ENCODE measurements at regions not wholly inside any gene's neighbourhood (a gene's known extent, or its start where the extent isn't known, plus 50 kb on each side); places are given as distances from the start of the nearest gene placed in this dataset.
"Not testable (repeated sequence)": the region's sequence is repeated elsewhere in the genome, so short reads cannot be mapped to it uniquely, and the experiment has no call there.

GRCh38 chr3:153809097-153809496 is 312.1 kb upstream of the ARHGEF26 start:
- H3K4me3 Mint-ChIP-seq (ENCODE audit: unreplicated experiment): no peak overlapping the region
- H3K9me3 Mint-ChIP-seq (ENCODE audit: unreplicated experiment): no peaks in the 10 kb centered on the region
- peaks cover 3% of the 10 kb centered on the region for H3K27me3 Mint-ChIP-seq (ENCODE audit: unreplicated experiment)
- no peaks in the 10 kb centered on the region for H3K36me3 Mint-ChIP-seq (ENCODE audit: unreplicated experiment)
- TF ChIP-seq CTCF (IDR thresholded peaks at IDR 0.05): no peak
- no peak overlapping the region for H3K27ac Mint-ChIP-seq (ENCODE audit: unreplicated experiment)
- no peaks in the 10 kb centered on the region for H3K4me1 Mint-ChIP-seq (ENCODE audit: unreplicated experiment)
- DNase-seq (ENCODE audit: extremely low spot score, unreplicated experiment): no peak

DNA sequence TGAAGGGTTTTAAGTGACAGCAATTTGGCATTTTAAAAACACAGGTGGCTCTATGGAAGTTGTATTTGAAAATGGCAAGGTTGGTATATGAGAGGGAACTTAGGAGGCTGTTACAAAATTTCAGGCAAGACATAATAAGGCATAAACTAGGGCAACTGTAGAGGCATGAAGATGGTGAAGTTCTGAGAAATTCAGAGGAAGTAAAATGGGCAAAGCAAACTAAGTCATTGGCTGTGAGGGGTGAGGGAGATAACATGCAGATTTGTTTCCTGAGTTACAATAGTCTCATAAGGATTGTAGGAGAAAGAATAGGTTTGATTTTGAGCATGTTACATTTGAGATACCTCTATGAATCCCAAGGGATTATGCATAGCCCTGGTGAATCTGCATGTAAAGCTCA is 302.9 kb upstream of the ARHGEF26 start:
- no peak for DNase-seq (ENCODE audit: extremely low spot score, unreplicated experiment)
- Mint-ChIP-seq H3K27me3 (ENCODE audit: unreplicated experiment) (peaks cover 7% of the 10 kb centered on the region), H3K36me3 (ENCODE audit: unreplicated experiment) (no peaks in the 10 kb centered on the region), H3K4me3 (ENCODE audit: unreplicated experiment) (no peak overlapping the region), H3K9me3 (ENCODE audit: unreplicated experiment) (no peaks in the 10 kb centered on the region), H3K4me1 (ENCODE audit: unreplicated experiment) (no peaks in the 10 kb centered on the region), H3K27ac (ENCODE audit: unreplicated experiment) (no peak overlapping the region)
- no peak for TF ChIP-seq CTCF (IDR thresholded peaks at IDR 0.05)

DNA sequence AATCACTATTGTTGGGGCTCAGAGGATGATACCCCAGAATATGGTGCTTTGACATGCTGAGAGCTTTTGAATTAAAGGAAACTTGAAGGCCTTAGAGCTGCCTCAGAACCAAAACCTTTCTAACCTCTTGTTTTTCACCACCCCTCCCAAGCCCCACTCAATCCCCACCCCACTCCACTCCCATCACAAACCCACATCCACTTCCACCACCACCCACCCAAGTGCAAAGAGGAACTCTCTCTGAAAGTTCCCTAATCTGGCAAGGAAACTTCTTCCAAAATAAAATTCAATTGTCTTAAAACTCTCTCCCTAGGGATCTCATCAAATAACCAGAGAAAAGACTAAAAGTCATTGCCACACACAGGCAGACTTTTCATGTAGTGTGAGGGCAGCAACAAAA is 301.2 kb upstream of the ARHGEF26 start:
- peaks cover 7% of the 10 kb centered on the region for H3K9me3 Mint-ChIP-seq (ENCODE audit: unreplicated experiment)
- H3K27me3 Mint-ChIP-seq (ENCODE audit: unreplicated experiment): peaks cover 6% of the 10 kb centered on the region
- no peak for DNase-seq (ENCODE audit: extremely low spot score, unreplicated experiment)
- no peak overlapping the region for H3K27ac Mint-ChIP-seq (ENCODE audit: unreplicated experiment)
- no peaks in the 10 kb centered on the region for H3K36me3 Mint-ChIP-seq (ENCODE audit: unreplicated experiment)
- TF ChIP-seq CTCF (IDR thresholded peaks at IDR 0.05): no peak
- no peak overlapping the region for H3K4me3 Mint-ChIP-seq (ENCODE audit: unreplicated experiment)
- H3K4me1 Mint-ChIP-seq (ENCODE audit: unreplicated experiment): no peaks in the 10 kb centered on the region

- not testable (repeated sequence) for DNase-seq (ENCODE audit: extremely low spot score, unreplicated experiment); H3K27me3 Mint-ChIP-seq (ENCODE audit: unreplicated experiment); H3K4me1 Mint-ChIP-seq (ENCODE audit: unreplicated experiment); H3K36me3 Mint-ChIP-seq (ENCODE audit: unreplicated experiment); H3K4me3 Mint-ChIP-seq (ENCODE audit: unreplicated experiment); H3K27ac Mint-ChIP-seq (ENCODE audit: unreplicated experiment)
- peaks cover 11% of the 10 kb centered on the region for H3K9me3 Mint-ChIP-seq (ENCODE audit: unreplicated experiment)
Measured at GRCh38 chr3:153828346-153828745, 292.8 kb upstream of the ARHGEF26 start.

GRCh38 chr3:153829606-153830170 is 291.5 kb upstream of the ARHGEF26 start:
- H3K4me3 Mint-ChIP-seq (ENCODE audit: unreplicated experiment): no peak overlapping the region
- no peak overlapping the region for H3K27ac Mint-ChIP-seq (ENCODE audit: unreplicated experiment)

More at GRCh38 chr3:153829606-153830170, 291.5 kb upstream of the ARHGEF26 start:
- H3K36me3 Mint-ChIP-seq (ENCODE audit: unreplicated experiment): no peaks in the 10 kb centered on the region
- no peaks in the 10 kb centered on the region for H3K4me1 Mint-ChIP-seq (ENCODE audit: unreplicated experiment)
- peaks cover 7% of the 10 kb centered on the region for H3K9me3 Mint-ChIP-seq (ENCODE audit: unreplicated experiment)
- no peak for DNase-seq (ENCODE audit: extremely low spot score, unreplicated experiment)
- no peak for TF ChIP-seq CTCF (IDR thresholded peaks at IDR 0.05)
- no peaks in the 10 kb centered on the region for H3K27me3 Mint-ChIP-seq (ENCODE audit: unreplicated experiment)
